T-helper 1 cell treated with Interleukin-12 subunit alpha and Interleukin-12 subunit beta and Interleukin-4 antibody, amounts not matched to agents 30 μg/mL and 1 μg/mL, for 36 hours (primary cell): ENCODE measurements at regions not wholly inside any gene's neighbourhood (a gene's known extent, or its start where the extent isn't known, plus 50 kb on each side); places are given as distances from the start of the nearest gene placed in this dataset.
"Not testable (repeated sequence)": the region's sequence is repeated elsewhere in the genome, so short reads cannot be mapped to it uniquely, and the experiment has no call there.

ENCODE experiments used
- H3K27ac Mint-ChIP-seq: one replicate; pipeline ENCODE4 v1.8.0; 2021; ENCODE audit warnings: mild to moderate bottlenecking, mixed read lengths
- H3K27me3 Mint-ChIP-seq: one replicate; pipeline ENCODE4 v1.8.0; 2021; ENCODE audit warnings: low read depth, mixed read lengths
- H3K36me3 Mint-ChIP-seq: one replicate; pipeline ENCODE4 v1.8.0; 2021; ENCODE audit warnings: low read depth, mixed read lengths
- H3K4me1 Mint-ChIP-seq: one replicate; pipeline ENCODE4 v1.8.0; 2021; ENCODE audit warnings: low read depth, mixed read lengths
- H3K4me3 Mint-ChIP-seq: one replicate; pipeline ENCODE4 v1.8.0; 2021; ENCODE audit warnings: mild to moderate bottlenecking, moderate library complexity, mixed read lengths
- H3K9me3 Mint-ChIP-seq: one replicate; pipeline ENCODE4 v1.8.0; 2021; ENCODE audit warnings: mixed read lengths

DNA sequence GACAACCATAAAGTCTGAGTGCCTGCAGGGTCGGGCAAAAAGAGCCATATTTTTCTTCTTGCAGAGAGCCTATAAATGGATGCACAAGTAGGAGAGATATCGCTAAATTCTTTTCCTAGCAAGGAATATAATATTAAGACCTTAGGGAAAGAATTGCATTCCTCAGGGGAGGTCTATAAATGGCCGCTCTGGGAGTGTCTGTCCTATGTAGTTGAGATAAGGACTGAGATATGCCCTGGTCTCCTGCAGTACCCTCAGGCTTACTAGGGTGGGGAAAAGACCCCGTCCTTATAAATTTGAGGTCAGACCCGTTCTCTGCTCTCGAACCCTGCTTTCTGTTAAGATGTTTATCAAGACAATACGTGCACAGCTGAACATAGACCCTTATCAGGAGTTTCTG is 250.9 kb downstream of the ANKRD50 start:
- H3K9me3 Mint-ChIP-seq, result peaks cover 20% of the 10 kb centered on the region
- not testable (repeated sequence) for H3K4me1 Mint-ChIP-seq, H3K36me3 Mint-ChIP-seq, H3K4me3 Mint-ChIP-seq, H3K27ac Mint-ChIP-seq, H3K27me3 Mint-ChIP-seq

DNA sequence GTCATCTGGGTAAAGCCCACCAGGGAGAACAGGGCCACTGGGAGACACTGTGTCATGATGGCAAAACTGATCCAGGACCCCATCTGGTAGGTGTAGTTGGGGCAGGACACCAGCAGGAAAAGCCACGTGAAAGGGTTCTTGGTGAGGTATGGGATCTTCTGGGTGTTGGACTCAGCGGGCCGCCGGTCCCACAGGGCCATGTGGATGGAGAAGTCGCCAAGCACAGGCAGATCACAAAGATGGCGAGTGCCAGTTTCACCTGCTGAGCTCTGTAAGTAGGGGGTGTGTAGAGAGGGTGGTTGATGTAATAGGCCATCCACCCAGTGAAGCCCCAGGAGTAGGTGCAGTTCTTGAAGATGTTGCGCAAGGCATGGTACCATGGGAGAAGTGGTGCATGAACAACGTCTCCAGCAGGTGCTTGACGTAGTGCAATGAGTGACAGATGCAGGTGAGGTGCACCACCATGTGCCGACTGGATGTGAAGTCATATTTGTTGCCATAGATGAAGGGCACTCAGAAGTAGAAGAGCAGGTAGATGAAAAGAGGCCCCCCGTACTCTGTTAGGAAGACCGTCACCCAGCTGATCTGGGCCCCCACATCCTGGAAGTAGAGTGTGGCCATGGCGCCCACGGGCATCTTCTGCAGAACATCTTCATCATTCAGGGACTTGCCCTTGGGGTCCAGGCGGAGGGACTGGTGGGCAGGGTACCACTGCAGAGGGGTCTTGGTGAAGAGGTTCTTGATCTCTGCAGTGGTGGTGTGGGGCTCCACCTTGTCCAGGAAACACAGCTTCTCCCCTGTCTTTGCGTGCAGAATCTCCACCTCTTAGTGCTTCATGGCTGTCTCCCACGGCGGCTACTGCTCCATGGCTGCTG is 249.3 kb downstream of the ANKRD50 start:
- no peaks in the 10 kb centered on the region for H3K27me3 Mint-ChIP-seq
- H3K9me3 Mint-ChIP-seq, result peaks cover 20% of the 10 kb centered on the region
- no peak overlapping the region for H3K4me3 Mint-ChIP-seq
- H3K36me3 Mint-ChIP-seq, result no peaks in the 10 kb centered on the region
- no peaks in the 10 kb centered on the region for H3K4me1 Mint-ChIP-seq
- H3K27ac Mint-ChIP-seq, result no peak overlapping the region

- no peak overlapping the region for H3K4me3 Mint-ChIP-seq
- H3K36me3 Mint-ChIP-seq, result no peaks in the 10 kb centered on the region
- H3K27ac Mint-ChIP-seq, result no peak overlapping the region
- H3K27me3 Mint-ChIP-seq, result no peaks in the 10 kb centered on the region
- no peaks in the 10 kb centered on the region for H3K4me1 Mint-ChIP-seq
- H3K9me3 Mint-ChIP-seq, result peaks cover 20% of the 10 kb centered on the region
Measured at GRCh38 chr4:124464836-124465235, 247.7 kb downstream of the ANKRD50 start.

- Mint-ChIP-seq H3K36me3 (no peaks in the 10 kb centered on the region), H3K27me3 (no peaks in the 10 kb centered on the region), H3K9me3 (peaks cover 13% of the 10 kb centered on the region), H3K4me3 (no peak overlapping the region), H3K27ac (no peak overlapping the region), H3K4me1 (no peaks in the 10 kb centered on the region)
Measured at GRCh38 chr4:124468360-124468759, 244.2 kb downstream of the ANKRD50 start.

GRCh38 chr4:124469981-124470380 is 242.6 kb downstream of the ANKRD50 start:
- Mint-ChIP-seq H3K36me3 (no peaks in the 10 kb centered on the region), H3K4me1 (no peaks in the 10 kb centered on the region), H3K27ac (no peak overlapping the region), H3K4me3 (no peak overlapping the region), H3K9me3 (peaks cover 8% of the 10 kb centered on the region), H3K27me3 (no peaks in the 10 kb centered on the region)

- no peak overlapping the region for H3K4me3 Mint-ChIP-seq
- H3K27ac Mint-ChIP-seq, result no peak overlapping the region
- H3K9me3 Mint-ChIP-seq, result no peaks in the 10 kb centered on the region
- no peaks in the 10 kb centered on the region for H3K36me3 Mint-ChIP-seq
- no peaks in the 10 kb centered on the region for H3K4me1 Mint-ChIP-seq
- no peaks in the 10 kb centered on the region for H3K27me3 Mint-ChIP-seq
Measured at GRCh38 chr4:124478470-124478869, 234.1 kb downstream of the ANKRD50 start.

DNA sequence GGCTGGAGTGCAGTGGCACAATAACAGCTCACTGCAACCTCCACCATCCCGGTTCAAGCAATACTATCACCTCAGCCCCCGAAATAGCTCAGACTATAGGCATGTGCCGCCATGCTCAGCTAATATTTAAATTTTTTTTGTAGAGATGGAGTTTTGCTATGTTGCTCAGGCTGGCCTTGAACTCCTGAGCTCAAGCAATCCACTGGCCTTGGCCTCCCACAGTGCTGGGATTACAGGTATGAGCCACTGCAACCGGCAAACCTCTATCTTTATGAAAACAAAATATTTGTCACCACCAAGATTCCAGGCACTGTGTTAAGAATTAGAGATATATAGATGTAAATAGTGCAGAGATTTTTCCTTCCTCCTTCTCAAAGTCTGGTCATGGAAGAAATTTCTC is 232.5 kb downstream of the ANKRD50 start:
- no peaks in the 10 kb centered on the region for H3K9me3 Mint-ChIP-seq
- H3K4me1 Mint-ChIP-seq, result no peaks in the 10 kb centered on the region
- no peak overlapping the region for H3K4me3 Mint-ChIP-seq
- H3K27ac Mint-ChIP-seq, result no peak overlapping the region
- no peaks in the 10 kb centered on the region for H3K27me3 Mint-ChIP-seq
- no peaks in the 10 kb centered on the region for H3K36me3 Mint-ChIP-seq

DNA sequence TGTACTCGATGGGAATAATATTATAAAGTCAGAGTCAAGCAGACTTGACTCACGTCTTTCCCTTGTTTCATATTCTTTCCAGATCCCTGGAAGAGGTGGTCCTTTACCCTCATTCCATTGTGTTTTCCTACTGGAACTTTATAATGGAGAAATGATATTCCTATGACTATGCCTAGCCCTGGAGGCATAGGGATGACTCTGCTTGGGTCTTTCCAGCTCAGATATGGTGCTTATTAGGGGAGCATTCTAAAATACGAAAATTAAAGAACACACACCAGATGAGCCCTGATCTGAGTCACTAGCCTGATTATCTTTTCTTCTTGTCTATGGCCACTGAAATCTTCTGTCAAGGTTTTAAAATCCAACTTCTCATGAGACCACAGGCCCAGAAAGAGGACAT is 231.4 kb downstream of the ANKRD50 start:
- Mint-ChIP-seq H3K27ac (no peak overlapping the region), H3K36me3 (no peaks in the 10 kb centered on the region), H3K4me3 (no peak overlapping the region), H3K4me1 (no peaks in the 10 kb centered on the region), H3K27me3 (no peaks in the 10 kb centered on the region), H3K9me3 (no peaks in the 10 kb centered on the region)

GRCh38 chr4:124483048-124483906 is 229.3 kb downstream of the ANKRD50 start:
- H3K27ac Mint-ChIP-seq, result no peak overlapping the region
- H3K36me3 Mint-ChIP-seq, result no peaks in the 10 kb centered on the region
- H3K4me1 Mint-ChIP-seq, result no peaks in the 10 kb centered on the region
- H3K27me3 Mint-ChIP-seq, result no peaks in the 10 kb centered on the region
- no peak overlapping the region for H3K4me3 Mint-ChIP-seq
- H3K9me3 Mint-ChIP-seq, result no peaks in the 10 kb centered on the region

GRCh38 chr4:124484008-124484407 is 228.5 kb downstream of the ANKRD50 start:
- Mint-ChIP-seq H3K4me3 (no peak overlapping the region), H3K36me3 (no peaks in the 10 kb centered on the region), H3K27me3 (no peaks in the 10 kb centered on the region), H3K27ac (no peak overlapping the region), H3K4me1 (no peaks in the 10 kb centered on the region), H3K9me3 (no peaks in the 10 kb centered on the region)

GRCh38 chr4:124484940-124485339 is 227.6 kb downstream of the ANKRD50 start:
- Mint-ChIP-seq H3K4me1 (no peaks in the 10 kb centered on the region), H3K9me3 (no peaks in the 10 kb centered on the region), H3K27ac (no peak overlapping the region), H3K27me3 (no peaks in the 10 kb centered on the region), H3K4me3 (no peak overlapping the region), H3K36me3 (no peaks in the 10 kb centered on the region)

DNA sequence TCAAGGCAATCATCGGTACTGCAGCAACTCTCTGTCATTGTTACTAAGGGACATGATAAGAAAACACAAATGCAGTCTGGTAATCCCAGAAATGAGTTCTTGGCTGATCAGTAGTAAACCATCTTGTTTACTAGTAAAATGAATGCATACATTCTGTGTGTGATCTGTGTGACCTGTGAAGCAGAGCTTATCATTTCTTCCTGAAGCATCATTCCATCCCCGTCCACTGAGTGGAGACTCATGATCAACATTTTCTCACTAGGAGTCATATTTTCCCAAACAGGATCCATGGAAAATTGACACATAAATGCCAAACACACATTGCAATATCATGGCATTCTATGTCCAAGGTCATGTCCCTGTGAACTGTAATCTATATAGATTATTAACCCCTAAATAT is 226.1 kb downstream of the ANKRD50 start:
- H3K4me3 Mint-ChIP-seq, result no peak overlapping the region
- H3K9me3 Mint-ChIP-seq, result no peaks in the 10 kb centered on the region

DNA sequence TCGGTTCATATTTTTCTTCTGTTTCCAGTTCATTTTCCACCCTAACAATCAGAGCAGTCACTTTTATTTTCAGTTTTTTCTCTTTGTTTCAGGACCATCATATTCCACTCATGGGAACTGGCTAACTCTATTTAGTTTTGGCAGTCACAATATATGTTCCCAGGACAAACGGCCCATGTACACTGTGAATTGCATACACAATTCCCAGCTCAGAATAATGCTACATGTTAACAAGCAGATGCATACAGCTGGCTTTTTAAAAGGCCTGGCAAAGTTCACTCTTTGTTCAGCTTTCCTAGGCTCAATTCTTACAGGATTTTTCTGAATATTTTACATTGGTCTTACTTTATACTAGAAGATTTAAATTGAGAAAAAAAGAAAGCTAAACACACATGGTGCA is 224.9 kb downstream of the ANKRD50 start:
- H3K4me3 Mint-ChIP-seq, result no peak overlapping the region

More for the DNA sequence above, 226.1 kb downstream of the ANKRD50 start:
- H3K27ac Mint-ChIP-seq, result no peak overlapping the region
- H3K4me1 Mint-ChIP-seq, result no peaks in the 10 kb centered on the region
- H3K27me3 Mint-ChIP-seq, result no peaks in the 10 kb centered on the region
- no peaks in the 10 kb centered on the region for H3K36me3 Mint-ChIP-seq

DNA sequence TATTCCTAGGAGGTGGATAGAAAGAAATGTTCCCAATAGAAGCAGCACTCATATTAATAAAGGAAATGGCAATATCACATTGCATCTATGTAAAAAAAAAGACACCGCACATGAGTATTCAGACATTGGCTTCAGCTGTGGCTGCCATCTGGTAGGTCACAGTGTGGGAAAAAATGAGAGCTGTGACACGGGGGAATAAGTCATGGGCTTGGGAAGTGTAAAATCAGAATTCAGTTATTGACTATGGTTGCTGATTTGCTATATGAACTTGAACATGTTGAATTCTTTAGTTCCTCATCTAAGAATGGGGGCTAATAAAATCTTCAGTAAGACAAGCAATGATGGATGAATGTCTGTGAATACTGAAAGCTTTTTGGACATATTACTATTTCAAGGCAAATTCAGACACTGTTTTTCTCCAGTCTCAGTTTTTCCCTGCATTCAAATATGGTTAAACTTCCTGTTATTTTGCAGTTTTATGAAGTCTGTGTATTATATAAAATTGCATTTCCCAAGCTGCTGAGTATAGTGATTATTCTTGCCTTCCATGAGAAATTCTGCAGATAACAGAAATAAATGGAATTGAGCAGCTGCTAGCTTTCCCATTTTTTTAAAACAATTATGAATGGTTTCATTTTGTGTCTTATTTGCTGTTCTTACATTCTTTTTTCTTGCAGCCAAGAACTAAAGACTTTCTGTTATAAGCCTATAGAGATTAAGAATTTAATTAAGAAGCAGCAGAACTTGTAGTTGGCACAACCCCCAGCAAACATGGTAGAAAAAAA is 221.0 kb downstream of the ANKRD50 start:
- Mint-ChIP-seq H3K27me3 (no peaks in the 10 kb centered on the region), H3K36me3 (no peaks in the 10 kb centered on the region), H3K4me3 (no peak overlapping the region), H3K27ac (no peak overlapping the region), H3K9me3 (no peaks in the 10 kb centered on the region), H3K4me1 (no peaks in the 10 kb centered on the region)

More for the DNA sequence above, 224.9 kb downstream of the ANKRD50 start:
- H3K27me3 Mint-ChIP-seq, result no peaks in the 10 kb centered on the region
- no peaks in the 10 kb centered on the region for H3K9me3 Mint-ChIP-seq
- no peaks in the 10 kb centered on the region for H3K36me3 Mint-ChIP-seq
- no peaks in the 10 kb centered on the region for H3K4me1 Mint-ChIP-seq
- H3K27ac Mint-ChIP-seq, result no peak overlapping the region
